Activated CD8-positive, alpha-beta T cell treated with anti-CD3 and anti-CD28 coated beads for 36 hours (primary cell): ENCODE measurements at regions not wholly inside any gene's neighbourhood (a gene's known extent, or its start where the extent isn't known, plus 50 kb on each side); places are given as distances from the start of the nearest gene placed in this dataset.

Source experiments
- ATAC-seq: fragments of 200-7000 bp; cut with Tn5 transposase; one replicate; pipeline ENCODE4 v1.10.0; 2021; ENCODE audit warnings: mild to moderate bottlenecking, moderate library complexity
- CTCF ChIA-PET: fragments of 350-600 bp; sonication (Branson Sonifier 250); formaldehyde crosslinking; loops from one replicate; lab custom pipeline; 2021; ENCODE audit warnings: antibody characterized with exemption; lab: Charles Lee
- POLR2A ChIA-PET: fragments of 350-600 bp; sonication (Branson Sonifier 250); formaldehyde crosslinking; loops from one replicate; lab custom pipeline; 2021; ENCODE audit warnings: antibody characterized with exemption; lab: Charles Lee
- DNase-seq: peaks from one replicate; pipeline ENCODE4 v3.0.0-alpha.2; 2020
- H3K27ac Mint-ChIP-seq: one replicate; pipeline ENCODE4 v1.8.0; 2021; ENCODE audit warnings: mild to moderate bottlenecking, mixed read lengths
- H3K27me3 Mint-ChIP-seq: one replicate; pipeline ENCODE4 v1.8.0; 2021; ENCODE audit warnings: mixed read lengths
- H3K36me3 Mint-ChIP-seq: one replicate; pipeline ENCODE4 v1.8.0; 2021; ENCODE audit warnings: low read depth, mixed read lengths
- H3K4me1 Mint-ChIP-seq: one replicate; pipeline ENCODE4 v1.8.0; 2021; ENCODE audit warnings: low read depth, mixed read lengths
- H3K4me3 Mint-ChIP-seq: one replicate; pipeline ENCODE4 v1.8.0; 2021; ENCODE audit warnings: mild to moderate bottlenecking, moderate library complexity, mixed read lengths
- H3K9me3 Mint-ChIP-seq: one replicate; pipeline ENCODE4 v1.8.0; 2021; ENCODE audit warnings: mixed read lengths
- intact Hi-C: fragments of 100-400 bp; cut with micrococcal nuclease; formaldehyde crosslinking; loops from one replicate; pipeline ENCODE4 v1.10.0; 2022
- TF ChIP-seq, protein P1 (sequence below): fragments of 200-600 bp; IDR thresholded peaks from one replicate; pipeline ENCODE4 v1.8.0; 2022; ENCODE audit warnings: antibody characterized with exemption, mild to moderate bottlenecking

DNA sequence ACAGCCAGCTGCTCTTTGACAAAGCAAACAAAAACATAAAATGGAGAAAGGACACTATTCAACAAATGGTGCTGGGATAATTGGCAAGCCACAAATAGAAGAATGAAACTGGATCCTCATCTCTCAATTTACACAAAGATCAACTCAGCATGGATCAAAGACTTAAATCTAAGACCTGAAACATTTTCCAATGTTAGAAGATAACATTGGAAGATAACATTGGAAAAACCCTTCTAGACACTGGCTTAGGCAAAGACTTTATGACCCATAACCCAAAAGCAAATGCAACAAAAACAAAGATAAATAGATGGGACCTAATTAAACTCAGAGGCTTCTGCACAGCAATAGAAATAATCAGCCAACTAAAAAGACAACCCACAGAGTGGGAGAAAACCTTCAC is 425.7 kb upstream of the SEMA3D start:
- no peaks in the 10 kb centered on the region for H3K36me3 Mint-ChIP-seq
- no peak overlapping the region for H3K27ac Mint-ChIP-seq
- DNase-seq (no peak), ATAC-seq (no peak)
- intact Hi-C loops = no loop called here
- peaks cover 7% of the 10 kb centered on the region for H3K9me3 Mint-ChIP-seq
- H3K27me3 Mint-ChIP-seq = no peaks in the 10 kb centered on the region
- no peak overlapping the region for H3K4me3 Mint-ChIP-seq
- no peaks in the 10 kb centered on the region for H3K4me1 Mint-ChIP-seq
- POLR2A ChIA-PET = no interaction called here
- TF ChIP-seq, protein P1, sequence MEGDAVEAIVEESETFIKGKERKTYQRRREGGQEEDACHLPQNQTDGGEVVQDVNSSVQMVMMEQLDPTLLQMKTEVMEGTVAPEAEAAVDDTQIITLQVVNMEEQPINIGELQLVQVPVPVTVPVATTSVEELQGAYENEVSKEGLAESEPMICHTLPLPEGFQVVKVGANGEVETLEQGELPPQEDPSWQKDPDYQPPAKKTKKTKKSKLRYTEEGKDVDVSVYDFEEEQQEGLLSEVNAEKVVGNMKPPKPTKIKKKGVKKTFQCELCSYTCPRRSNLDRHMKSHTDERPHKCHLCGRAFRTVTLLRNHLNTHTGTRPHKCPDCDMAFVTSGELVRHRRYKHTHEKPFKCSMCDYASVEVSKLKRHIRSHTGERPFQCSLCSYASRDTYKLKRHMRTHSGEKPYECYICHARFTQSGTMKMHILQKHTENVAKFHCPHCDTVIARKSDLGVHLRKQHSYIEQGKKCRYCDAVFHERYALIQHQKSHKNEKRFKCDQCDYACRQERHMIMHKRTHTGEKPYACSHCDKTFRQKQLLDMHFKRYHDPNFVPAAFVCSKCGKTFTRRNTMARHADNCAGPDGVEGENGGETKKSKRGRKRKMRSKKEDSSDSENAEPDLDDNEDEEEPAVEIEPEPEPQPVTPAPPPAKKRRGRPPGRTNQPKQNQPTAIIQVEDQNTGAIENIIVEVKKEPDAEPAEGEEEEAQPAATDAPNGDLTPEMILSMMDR = no peak
- CTCF ChIA-PET = no interaction called here

DNA sequence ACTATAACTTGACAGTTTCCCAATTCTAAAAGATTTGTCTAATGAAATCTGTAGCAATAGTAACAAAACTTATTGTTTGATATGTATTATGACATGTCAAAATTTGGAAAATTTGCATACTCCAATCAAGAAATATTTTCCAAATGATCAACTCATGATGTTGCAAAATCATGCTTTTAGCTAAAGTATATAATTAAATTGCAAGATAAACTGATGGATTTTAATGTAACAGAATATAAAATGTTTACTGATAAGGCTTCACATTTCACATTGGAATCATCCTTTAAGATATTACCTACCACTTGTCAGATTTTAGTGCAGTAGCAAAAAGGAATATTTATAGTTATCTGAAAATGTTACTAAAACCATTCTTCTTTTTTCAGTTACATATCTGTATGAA is 421.9 kb upstream of the SEMA3D start:
- TF ChIP-seq, protein P1 = no peak
- no peak for ATAC-seq
- no peak for DNase-seq
- H3K4me1 Mint-ChIP-seq = no peaks in the 10 kb centered on the region
- POLR2A ChIA-PET = no interaction called here
- H3K9me3 Mint-ChIP-seq = peaks cover 5% of the 10 kb centered on the region
- H3K27me3 Mint-ChIP-seq = no peaks in the 10 kb centered on the region
- intact Hi-C loops = no loop called here
- no peak overlapping the region for H3K27ac Mint-ChIP-seq
- CTCF ChIA-PET = no interaction called here
- no peak overlapping the region for H3K4me3 Mint-ChIP-seq
- H3K36me3 Mint-ChIP-seq = no peaks in the 10 kb centered on the region

- Mint-ChIP-seq H3K4me1 (no peaks in the 10 kb centered on the region), H3K27me3 (no peaks in the 10 kb centered on the region), H3K9me3 (peaks cover 1% of the 10 kb centered on the region), H3K4me3 (no peak overlapping the region), H3K36me3 (no peaks in the 10 kb centered on the region), H3K27ac (no peak overlapping the region)
- POLR2A ChIA-PET = no interaction called here
- intact Hi-C loops = no loop called here
- TF ChIP-seq, protein P1 = no peak
- ATAC-seq = no peak
- no peak for DNase-seq
- CTCF ChIA-PET = no interaction called here
Observed at GRCh38 chr7:85602196-85602595, 415.3 kb upstream of the SEMA3D start.

DNA sequence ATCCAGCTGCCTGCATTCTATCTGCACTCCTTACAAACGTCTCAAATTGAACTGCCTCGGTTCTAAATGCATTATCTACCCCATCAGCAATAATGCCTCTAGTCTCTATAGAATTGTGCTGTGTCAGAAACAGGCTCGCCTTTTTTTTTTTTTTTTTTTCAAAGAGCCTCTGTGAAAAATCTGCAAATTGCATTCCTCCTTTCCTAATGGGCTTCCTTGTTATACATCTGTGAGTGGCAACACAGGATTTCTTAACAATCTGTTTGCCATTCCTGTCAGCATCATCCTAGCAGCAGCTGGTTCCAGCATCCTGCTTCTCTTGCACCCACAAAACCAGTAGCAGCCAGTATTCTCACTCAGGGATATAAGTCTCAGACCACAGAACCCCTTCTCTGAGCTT is 413.5 kb upstream of the SEMA3D start:
- Mint-ChIP-seq H3K4me3 (no peak overlapping the region), H3K27me3 (no peaks in the 10 kb centered on the region), H3K27ac (no peak overlapping the region), H3K36me3 (no peaks in the 10 kb centered on the region), H3K9me3 (peaks cover 1% of the 10 kb centered on the region), H3K4me1 (no peaks in the 10 kb centered on the region)
- no peak for ATAC-seq
- intact Hi-C loops = no loop called here
- TF ChIP-seq, protein P1 = no peak
- CTCF ChIA-PET = no interaction called here
- POLR2A ChIA-PET = no interaction called here
- DNase-seq = no peak

DNA sequence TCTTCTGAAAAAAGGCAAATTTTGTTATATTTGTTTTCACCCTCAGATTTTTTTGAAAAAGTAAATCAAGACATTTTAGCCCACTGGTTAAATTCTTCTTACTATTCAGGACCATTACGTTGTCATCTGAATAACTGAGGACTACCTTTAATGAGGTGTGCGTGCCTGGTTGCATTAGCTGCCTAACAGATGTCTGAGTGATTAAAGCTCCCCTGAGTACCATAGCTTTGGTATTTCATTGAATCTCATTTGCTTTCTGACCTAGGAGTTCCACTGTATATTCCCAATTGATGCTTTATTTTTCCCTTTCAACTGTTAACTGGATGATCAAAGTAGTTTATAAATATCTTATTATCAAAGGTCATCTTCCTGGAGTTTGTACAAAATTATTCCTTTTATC is 410.0 kb upstream of the SEMA3D start:
- POLR2A ChIA-PET = no interaction called here
- no peaks in the 10 kb centered on the region for H3K36me3 Mint-ChIP-seq
- CTCF ChIA-PET = no interaction called here
- intact Hi-C loops = no loop called here
- H3K27ac Mint-ChIP-seq = no peak overlapping the region
- DNase-seq (no peak), ATAC-seq (no peak)
- H3K4me3 Mint-ChIP-seq = no peak overlapping the region
- H3K27me3 Mint-ChIP-seq = no peaks in the 10 kb centered on the region
- H3K4me1 Mint-ChIP-seq = no peaks in the 10 kb centered on the region
- TF ChIP-seq, protein P1 = no peak
- H3K9me3 Mint-ChIP-seq = no peaks in the 10 kb centered on the region
